ENCODE measurements at regions not wholly inside any gene's neighbourhood (a gene's known extent, or its start where the extent isn't known, plus 50 kb on each side); places are given as distances from the start of the nearest gene placed in this dataset.

DNA sequence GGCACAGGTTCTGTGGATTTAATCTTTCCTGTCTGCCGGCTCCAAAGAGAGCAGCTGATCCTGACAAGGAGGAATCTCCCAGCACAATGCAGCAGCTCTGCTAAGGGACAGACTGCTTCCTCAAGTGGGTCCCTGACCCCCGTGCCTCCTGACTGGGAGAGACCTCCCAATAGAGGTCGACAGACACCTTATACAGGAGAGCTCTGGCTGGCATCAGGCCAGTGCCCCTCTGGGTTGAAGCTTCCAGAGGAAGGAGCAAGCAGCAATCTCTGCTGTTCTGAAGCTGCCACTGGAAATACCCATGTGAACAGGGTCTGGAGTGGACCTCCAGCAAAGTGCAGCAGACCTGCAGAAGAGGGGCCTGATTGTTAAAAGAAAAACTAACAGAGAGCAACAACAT, 630.2 kb upstream of the FTMT start:
- no peak for DNase-seq

- no peak for DNase-seq
Measured at GRCh38 chr5:121226765-121227164, 624.9 kb upstream of the FTMT start.

DNA sequence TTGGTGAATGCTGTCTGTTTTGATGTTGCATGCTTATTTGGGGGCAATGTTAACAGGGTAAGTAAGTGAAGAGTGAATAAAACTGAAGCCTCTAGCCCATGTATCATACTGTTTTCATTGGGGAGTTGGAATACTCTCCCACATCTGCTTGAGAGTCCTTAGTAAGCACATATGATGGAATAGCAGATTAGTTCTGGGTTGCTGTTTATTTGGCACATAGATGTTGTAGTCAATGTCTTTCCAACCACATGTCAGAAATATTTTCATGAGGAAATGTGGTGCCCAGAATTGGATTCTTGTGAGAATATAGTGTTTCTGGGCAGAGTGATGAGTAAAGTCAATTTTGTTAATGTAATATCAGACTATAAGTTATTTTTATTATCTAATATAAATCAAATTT, 611.7 kb upstream of the FTMT start:
- DNase-seq: no peak

DNA sequence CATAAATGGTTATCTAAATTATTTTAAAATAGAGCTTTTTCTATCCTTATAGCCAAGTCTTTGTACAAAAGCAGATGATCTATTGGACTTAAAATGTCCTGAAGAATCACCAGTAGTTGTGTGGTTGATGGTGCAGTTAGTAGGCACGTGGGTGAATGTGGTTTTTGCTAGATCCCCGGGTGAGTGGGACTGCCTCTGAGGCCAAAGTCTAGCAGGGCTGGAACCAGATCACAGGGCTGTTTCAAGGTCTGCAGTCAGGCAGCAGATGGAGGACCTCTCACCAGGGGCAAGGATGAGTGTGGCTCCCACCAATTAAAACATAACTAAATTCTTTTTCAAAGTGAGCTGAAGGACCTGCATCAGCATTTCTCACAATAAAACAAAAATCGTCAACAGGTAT, 604.7 kb upstream of the FTMT start:
- DNase-seq: no peak

DNA sequence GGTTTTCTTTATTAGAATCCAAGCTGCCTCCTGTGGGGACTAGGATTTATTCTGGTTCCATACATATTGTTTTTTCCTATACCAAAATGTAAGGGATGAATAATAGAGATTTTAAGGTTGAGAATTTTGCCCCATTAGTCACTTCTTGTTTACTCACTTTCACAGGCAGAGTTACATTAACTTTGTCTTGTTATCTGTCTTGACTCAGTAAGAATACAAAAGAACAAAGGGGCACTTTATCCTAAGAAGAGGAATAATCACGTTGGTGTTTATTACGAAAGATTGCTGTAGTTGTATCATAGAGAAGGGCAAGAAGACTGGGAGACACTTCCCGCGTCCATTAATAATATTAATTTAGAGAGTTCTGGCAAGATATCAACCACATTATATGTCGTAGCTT, 599.7 kb upstream of the FTMT start:
- DNase-seq: no peak

- DNase-seq: no peak
Measured at GRCh38 chr5:121257621-121258020, 594.1 kb upstream of the FTMT start.

DNA sequence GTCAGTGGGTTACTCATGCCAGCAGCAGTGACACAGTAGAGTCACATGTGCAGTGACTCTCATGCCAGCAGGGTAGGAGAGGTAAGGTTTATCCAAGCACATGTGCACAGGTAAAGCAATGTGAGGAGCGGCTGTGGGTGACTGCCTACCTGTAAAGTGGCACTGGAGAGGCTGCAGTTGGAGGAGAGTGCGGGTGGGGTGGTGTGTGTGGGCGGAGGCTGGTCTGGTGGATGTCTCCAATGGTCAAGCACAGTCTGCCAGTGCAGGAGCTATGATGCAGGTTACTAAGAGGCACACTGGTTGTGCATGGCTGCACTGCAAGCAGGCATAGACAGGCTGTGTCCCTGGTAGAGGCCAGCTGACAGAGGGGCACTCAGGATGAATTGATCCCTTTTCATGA, 588.2 kb upstream of the FTMT start:
- DNase-seq: no peak

DNA sequence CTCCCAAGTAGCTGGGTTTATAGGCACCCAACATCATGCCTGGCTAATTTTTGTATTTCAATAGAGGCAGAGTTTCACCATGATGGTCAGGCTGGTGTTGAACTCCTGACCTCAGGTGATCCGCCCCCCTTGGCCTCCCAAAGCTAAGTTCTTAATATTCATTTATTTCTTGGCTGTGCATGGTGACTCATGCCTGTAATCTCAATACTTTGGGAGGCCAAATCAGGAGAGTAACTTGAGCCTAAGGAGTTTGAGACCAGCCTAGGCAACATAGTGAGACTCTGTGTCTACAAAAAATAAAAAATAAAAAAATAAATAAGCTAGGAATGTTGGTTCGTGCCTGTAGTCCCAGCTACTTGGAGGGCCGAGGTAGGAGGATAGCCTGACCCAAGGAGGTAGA, 587.1 kb upstream of the FTMT start:
- no peak for DNase-seq

- no peak for DNase-seq
Measured at GRCh38 chr5:121271546-121271945, 580.1 kb upstream of the FTMT start.

GRCh38 chr5:121273833-121274433, 577.7 kb upstream of the FTMT start:
- no peak for DNase-seq

- DNase-seq: no peak
Measured at GRCh38 chr5:121279801-121280200, 571.9 kb upstream of the FTMT start.

GRCh38 chr5:121285801-121286521, 565.7 kb upstream of the FTMT start:
- no peak for DNase-seq

- no peak for DNase-seq
Measured at GRCh38 chr5:121288781-121289180, 562.9 kb upstream of the FTMT start.

DNA sequence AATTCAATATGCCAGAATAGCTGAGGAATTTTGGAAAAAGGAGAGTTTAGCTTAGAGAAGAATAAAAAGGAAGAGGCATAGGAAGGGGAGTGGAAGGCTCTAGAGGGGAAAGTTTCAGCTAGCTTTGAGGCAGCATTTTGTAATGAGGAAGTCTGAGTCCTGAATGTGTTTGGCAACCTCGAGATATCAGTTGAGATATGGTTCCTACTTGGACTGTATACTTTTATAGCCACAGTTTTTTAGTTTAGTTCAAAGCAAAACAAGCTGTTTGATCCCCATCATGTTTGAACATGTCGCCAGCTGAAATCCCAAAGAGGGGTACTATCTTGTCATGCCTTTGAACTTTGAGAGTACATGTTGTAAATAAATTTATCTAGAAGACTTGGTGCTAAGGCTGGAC, 559.0 kb upstream of the FTMT start:
- DNase-seq: no peak

DNA sequence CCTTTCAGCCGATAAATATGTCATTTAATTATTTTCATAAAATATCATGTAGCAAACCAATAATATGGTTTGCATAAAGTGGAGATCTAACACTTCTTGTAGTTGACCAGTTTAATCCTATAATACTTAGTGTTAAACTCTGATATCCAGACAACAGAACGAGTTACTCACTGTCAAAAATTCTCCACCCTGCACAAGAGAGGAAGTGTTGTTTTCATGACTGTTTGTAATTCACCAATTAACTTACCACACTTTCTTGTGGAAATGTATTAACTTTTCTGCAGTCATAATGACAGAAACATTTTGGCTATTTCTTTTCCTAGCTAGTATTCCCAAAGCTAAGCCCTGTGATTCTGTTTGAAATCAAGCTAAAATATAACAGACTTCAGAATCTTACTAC, 555.3 kb upstream of the FTMT start:
- DNase-seq: no peak

GRCh38 chr5:121299153-121299552, 552.5 kb upstream of the FTMT start:
- no peak for DNase-seq

DNA sequence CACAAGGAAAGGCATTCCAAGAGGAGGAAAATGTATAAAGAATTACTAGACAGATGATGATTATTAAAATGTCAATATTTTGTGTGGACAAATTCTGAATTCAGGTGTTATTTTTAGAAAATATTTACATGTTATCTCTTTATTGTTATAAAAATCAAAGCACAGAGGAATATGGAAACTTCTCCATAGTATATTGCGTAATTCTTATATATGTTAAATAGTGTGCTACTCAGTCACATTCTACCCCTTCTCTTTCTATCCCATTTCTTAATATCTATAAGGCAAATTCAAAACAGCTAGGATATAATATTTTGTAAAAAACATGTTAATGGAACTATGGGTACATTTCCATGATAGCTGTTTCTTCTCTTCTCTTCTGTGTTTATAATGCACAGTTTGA, 546.8 kb upstream of the FTMT start:
- no peak for DNase-seq

DNA sequence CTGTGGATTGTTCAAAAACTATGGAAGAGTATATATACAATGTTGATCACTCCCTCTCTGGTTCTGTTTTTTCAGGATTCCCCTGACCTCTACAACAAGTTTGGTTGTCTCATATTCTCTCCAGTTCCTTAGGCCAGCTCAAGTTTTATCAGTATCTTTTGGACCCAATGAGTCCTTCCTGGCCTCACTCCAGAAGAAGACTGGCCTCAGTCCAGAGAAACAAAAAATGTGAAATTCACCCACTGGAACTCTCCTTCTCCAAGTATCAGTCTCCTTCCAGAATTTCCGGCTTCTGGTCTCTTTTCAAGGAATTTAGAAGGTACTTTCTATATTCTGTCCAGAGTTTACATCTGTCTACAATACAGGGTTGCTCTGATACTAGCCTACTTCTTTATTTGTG, 537.8 kb upstream of the FTMT start:
- DNase-seq: no peak

DNA sequence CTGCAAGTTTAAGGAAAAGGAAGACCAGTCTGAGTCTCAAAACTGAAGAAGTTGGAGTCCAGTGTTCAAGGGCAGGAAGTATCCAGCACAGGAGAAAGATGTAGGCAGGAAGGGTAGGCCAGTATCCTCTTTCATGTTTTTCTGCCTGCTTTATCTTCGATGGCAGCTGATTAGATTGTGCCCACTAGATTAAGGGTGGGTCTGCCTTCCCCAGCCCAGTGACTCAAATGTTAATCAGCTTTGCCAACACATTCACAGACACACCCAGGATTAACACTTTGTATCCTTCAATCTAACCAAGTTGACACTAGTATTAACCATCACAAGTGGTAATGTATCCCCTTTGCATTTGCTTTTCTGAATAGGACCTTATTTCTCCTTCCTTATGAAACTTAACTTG, 535.9 kb upstream of the FTMT start:
- DNase-seq: no peak

DNA sequence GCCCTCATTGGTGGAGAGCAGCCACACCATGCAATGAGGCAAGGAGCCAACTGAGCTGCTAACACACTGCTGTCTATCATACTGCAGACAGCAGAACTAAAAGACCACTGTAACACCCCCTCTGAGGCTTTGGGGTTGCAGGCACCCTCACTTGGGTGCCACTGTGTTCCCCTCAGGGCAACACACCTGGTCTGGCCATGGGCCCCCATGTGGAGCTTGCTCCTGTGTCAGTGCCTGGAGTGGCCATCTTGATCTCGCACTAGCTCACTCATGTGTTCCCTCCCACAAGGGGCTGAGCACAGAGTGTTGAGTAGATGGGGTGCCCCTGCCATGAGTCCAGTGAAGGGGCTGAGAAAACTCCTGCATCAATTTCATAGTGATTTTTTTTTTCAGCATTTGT, 532.4 kb upstream of the FTMT start:
- no peak for DNase-seq

DNA sequence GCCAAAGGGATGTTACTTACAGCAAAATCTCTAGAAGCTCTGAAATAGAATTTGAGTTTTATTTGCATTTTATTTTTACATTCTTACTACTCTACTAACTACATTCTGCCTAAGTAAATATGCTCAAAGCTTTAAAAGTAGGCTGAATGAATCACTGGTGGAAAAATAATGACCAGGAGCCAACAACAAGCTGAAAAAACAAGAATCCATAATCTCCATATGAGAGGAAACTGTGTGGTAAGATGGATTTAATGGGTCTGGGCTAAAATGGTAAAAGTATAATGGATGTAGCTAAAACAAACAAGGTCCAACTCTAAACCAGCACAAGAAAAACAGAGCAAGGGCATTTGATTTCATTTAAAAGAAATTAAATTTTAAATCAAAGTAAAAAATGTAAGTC, 525.8 kb upstream of the FTMT start:
- DNase-seq: no peak

- no peak for DNase-seq
Measured at GRCh38 chr5:121350181-121350930, 501.3 kb upstream of the FTMT start.

DNA sequence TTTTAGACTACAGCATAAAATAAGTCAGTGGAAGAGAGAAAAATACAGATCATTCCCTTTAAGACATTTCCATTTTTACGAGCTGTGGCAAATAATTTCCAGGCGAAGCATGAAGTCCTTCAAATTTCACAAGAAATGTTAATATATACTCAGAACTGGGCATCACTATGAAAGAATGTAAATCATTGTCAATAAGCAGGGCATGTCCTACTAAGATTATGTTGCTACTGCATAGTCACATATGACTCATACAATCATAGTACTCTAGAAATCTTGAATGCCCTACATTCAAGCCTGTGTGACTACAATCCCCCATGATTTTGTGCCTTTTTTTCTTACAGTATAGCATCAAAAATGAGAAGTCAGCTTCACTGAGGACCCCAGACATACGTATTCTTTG, 485.2 kb upstream of the FTMT start:
- DNase-seq: no peak

GRCh38 chr5:121373371-121373770, 478.3 kb upstream of the FTMT start:
- no peak for DNase-seq
